Activated B cell treated with CpG ODN at 0.5 μM for 24 hours (primary cell): ENCODE measurements at regions not wholly inside any gene's neighbourhood (a gene's known extent, or its start where the extent isn't known, plus 50 kb on each side); places are given as distances from the start of the nearest gene placed in this dataset.
"Not testable (repeated sequence)": the region's sequence is repeated elsewhere in the genome, so short reads cannot be mapped to it uniquely, and the experiment has no call there.

Experiments used
- ATAC-seq: fragments of 200-7000 bp; cut with Tn5 transposase; one replicate; pipeline ENCODE4 v1.10.0; 2021; ENCODE audit warnings: low read depth, mild to moderate bottlenecking, moderate library complexity
- CTCF ChIA-PET: fragments of 350-600 bp; sonication (Branson Sonifier 250); formaldehyde crosslinking; loops from one replicate; lab custom pipeline; 2021; ENCODE audit warnings: antibody characterized with exemption; lab: Charles Lee
- POLR2A ChIA-PET: fragments of 350-600 bp; sonication (Branson Sonifier 250); formaldehyde crosslinking; loops from one replicate; lab custom pipeline; 2021; ENCODE audit warnings: antibody characterized with exemption; lab: Charles Lee
- DNase-seq: peaks from one replicate; pipeline ENCODE4 v3.0.0; 2022
- H3K27ac Mint-ChIP-seq: one replicate; pipeline ENCODE4 v1.8.0; 2020; ENCODE audit warnings: mixed read lengths
- H3K27me3 Mint-ChIP-seq: one replicate; pipeline ENCODE4 v1.8.0; 2021; ENCODE audit warnings: mixed read lengths
- H3K36me3 Mint-ChIP-seq: one replicate; pipeline ENCODE4 v1.8.0; 2021; ENCODE audit warnings: low read depth, mixed read lengths
- H3K4me1 Mint-ChIP-seq: one replicate; pipeline ENCODE4 v1.8.0; 2021; ENCODE audit warnings: mixed read lengths
- H3K4me3 Mint-ChIP-seq: one replicate; pipeline ENCODE4 v1.8.0; 2020; ENCODE audit warnings: mild to moderate bottlenecking, mixed read lengths
- H3K9me3 Mint-ChIP-seq: one replicate; pipeline ENCODE4 v1.8.0; 2020; ENCODE audit warnings: mixed read lengths
- intact Hi-C: fragments of 100-400 bp; cut with micrococcal nuclease; formaldehyde crosslinking; loops from one replicate; pipeline ENCODE4 v1.15.1; 2024
- TF ChIP-seq, protein P1 (sequence below): fragments of 200-600 bp; IDR thresholded peaks from one replicate; pipeline ENCODE4 v1.8.0; 2022; ENCODE audit warnings: antibody characterized with exemption, mild to moderate bottlenecking

- intact Hi-C loops, result no loop called here
- DNase-seq (no peak), ATAC-seq (no peak)
- Mint-ChIP-seq H3K9me3 (no peaks in the 10 kb centered on the region), H3K27ac (no peak overlapping the region), H3K36me3 (no peaks in the 10 kb centered on the region), H3K4me3 (no peak overlapping the region), H3K27me3 (no peaks in the 10 kb centered on the region), H3K4me1 (no peaks in the 10 kb centered on the region)
- CTCF ChIA-PET, result no interaction called here
- TF ChIP-seq, protein P1, sequence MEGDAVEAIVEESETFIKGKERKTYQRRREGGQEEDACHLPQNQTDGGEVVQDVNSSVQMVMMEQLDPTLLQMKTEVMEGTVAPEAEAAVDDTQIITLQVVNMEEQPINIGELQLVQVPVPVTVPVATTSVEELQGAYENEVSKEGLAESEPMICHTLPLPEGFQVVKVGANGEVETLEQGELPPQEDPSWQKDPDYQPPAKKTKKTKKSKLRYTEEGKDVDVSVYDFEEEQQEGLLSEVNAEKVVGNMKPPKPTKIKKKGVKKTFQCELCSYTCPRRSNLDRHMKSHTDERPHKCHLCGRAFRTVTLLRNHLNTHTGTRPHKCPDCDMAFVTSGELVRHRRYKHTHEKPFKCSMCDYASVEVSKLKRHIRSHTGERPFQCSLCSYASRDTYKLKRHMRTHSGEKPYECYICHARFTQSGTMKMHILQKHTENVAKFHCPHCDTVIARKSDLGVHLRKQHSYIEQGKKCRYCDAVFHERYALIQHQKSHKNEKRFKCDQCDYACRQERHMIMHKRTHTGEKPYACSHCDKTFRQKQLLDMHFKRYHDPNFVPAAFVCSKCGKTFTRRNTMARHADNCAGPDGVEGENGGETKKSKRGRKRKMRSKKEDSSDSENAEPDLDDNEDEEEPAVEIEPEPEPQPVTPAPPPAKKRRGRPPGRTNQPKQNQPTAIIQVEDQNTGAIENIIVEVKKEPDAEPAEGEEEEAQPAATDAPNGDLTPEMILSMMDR, result no peak
- POLR2A ChIA-PET, result no interaction called here
These were observed 472.5 kb upstream of the NR3C2 start for GRCh38 chr4:148914734-148915133.

DNA sequence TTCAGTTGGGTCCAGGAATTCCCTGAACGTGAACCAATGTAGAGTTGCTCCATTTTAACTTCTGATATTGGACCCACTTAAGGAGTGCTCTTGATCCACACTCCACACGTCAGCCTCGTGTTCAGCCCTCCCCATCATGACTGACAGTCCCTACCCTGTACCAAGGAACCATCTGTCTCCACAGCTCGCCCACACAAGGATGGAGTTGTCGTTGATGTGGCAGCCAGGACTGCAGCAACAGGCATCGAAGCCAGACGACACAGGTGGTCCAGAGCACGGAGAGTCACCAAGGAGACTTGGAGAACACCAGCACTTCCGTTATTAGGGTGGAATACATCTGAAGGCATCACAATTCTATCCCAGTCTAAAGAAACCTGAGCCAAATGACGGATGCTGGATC lies 472.1 kb upstream of the NR3C2 start:
- no peak for DNase-seq
- Mint-ChIP-seq H3K27ac (no peak overlapping the region), H3K27me3 (no peaks in the 10 kb centered on the region), H3K9me3 (no peaks in the 10 kb centered on the region), H3K36me3 (no peaks in the 10 kb centered on the region), H3K4me3 (no peak overlapping the region), H3K4me1 (no peaks in the 10 kb centered on the region)
- ATAC-seq, result no peak
- intact Hi-C loops, result no loop called here
- POLR2A ChIA-PET, result no interaction called here
- CTCF ChIA-PET, result no interaction called here
- TF ChIP-seq, protein P1, result no peak

GRCh38 chr4:148903388-148903787 lies 461.2 kb upstream of the NR3C2 start:
- no peaks in the 10 kb centered on the region for H3K27me3 Mint-ChIP-seq

DNA sequence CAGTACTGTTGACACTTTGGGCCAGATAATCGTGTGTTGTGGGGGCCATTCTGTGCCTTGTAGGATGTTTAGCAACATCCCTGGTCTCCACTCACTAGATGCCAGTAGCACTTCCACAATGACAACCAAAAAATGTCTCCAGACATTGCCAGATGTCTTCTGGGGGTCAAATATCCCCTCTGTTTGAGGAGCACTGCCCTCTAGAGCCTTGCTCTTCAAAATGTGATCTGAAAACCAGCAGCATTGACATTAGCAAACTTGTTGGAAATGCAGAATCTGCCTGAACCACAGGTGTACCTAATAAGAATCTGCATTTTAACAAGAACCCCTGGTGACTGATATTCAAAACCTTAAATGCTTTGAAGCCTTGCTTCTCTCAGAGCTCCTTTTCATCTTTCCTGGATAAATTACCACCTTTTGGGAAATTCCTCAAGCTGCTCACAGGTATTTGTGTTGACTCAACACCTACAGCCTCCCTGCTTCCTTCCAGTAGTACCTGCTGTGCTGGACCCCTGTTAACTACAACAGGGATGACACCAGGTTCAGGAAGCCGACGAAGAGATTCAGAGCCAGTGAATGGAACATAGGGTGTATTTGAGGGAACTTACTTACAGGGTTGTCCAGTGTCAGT lies 459.0 kb upstream of the NR3C2 start:
- Mint-ChIP-seq H3K9me3 (peaks cover 17% of the 10 kb centered on the region), H3K4me3 (no peak overlapping the region), H3K27me3 (no peaks in the 10 kb centered on the region), H3K4me1 (no peaks in the 10 kb centered on the region), H3K27ac (no peak overlapping the region), H3K36me3 (no peaks in the 10 kb centered on the region)
- intact Hi-C loops, result no loop called here
- TF ChIP-seq, protein P1, result no peak
- ATAC-seq, result no peak
- CTCF ChIA-PET, result no interaction called here
- no peak for DNase-seq
- POLR2A ChIA-PET, result no interaction called here

More at GRCh38 chr4:148903388-148903787, 461.2 kb upstream of the NR3C2 start:
- no peak for ATAC-seq
- H3K27ac Mint-ChIP-seq, result no peak overlapping the region
- no peak overlapping the region for H3K4me3 Mint-ChIP-seq
- H3K4me1 Mint-ChIP-seq, result no peaks in the 10 kb centered on the region
- DNase-seq, result no peak
- peaks cover 9% of the 10 kb centered on the region for H3K9me3 Mint-ChIP-seq
- CTCF ChIA-PET, result no interaction called here
- POLR2A ChIA-PET, result no interaction called here
- TF ChIP-seq, protein P1, result no peak
- intact Hi-C loops, result no loop called here
- H3K36me3 Mint-ChIP-seq, result no peaks in the 10 kb centered on the region

- ATAC-seq, DNase-seq, intact Hi-C loops, H3K4me3 Mint-ChIP-seq, H3K27ac Mint-ChIP-seq, POLR2A ChIA-PET, H3K36me3 Mint-ChIP-seq, H3K27me3 Mint-ChIP-seq, CTCF ChIA-PET, H3K4me1 Mint-ChIP-seq: not testable (repeated sequence)
- H3K9me3 Mint-ChIP-seq, result peaks cover 21% of the 10 kb centered on the region
These were observed 455.9 kb upstream of the NR3C2 start for GRCh38 chr4:148898139-148898538.

DNA sequence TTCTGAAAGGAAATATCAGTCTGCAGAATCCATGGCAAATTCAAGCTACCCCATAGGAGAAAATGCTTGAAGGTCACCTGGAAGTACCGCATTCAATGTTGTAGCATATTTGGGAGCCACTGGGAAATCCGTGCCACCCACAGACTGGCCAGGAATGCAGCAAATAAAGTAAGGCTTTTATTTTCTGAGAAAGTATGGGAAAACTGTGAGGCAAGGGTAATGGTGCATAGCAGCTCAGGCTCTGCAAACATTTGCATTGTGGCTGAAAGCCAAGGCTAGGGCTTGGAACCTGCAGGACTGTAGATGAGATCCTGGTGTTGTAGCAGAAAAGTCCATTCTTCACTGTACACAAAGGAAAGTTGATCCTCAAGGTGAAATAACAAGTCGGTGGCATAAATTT lies 450.9 kb upstream of the NR3C2 start:
- Mint-ChIP-seq H3K27me3 (no peaks in the 10 kb centered on the region), H3K4me3 (no peak overlapping the region), H3K4me1 (peaks cover 2% of the 10 kb centered on the region), H3K27ac (no peak overlapping the region), H3K9me3 (peaks cover 11% of the 10 kb centered on the region), H3K36me3 (no peaks in the 10 kb centered on the region)
- DNase-seq (no peak), ATAC-seq (no peak)
- CTCF ChIA-PET, result no interaction called here
- intact Hi-C loops, result no loop called here
- TF ChIP-seq, protein P1, result no peak
- POLR2A ChIA-PET, result no interaction called here
